Mesenchymal stem cell (in vitro differentiated cells and primary cell): ENCODE measurements at regions not wholly inside any gene's neighbourhood (a gene's known extent, or its start where the extent isn't known, plus 50 kb on each side); places are given as distances from the start of the nearest gene placed in this dataset.

Experiments used
- DNase-seq: peaks from one replicate; pipeline ENCODE4 v3.0.0-alpha.2; 2013
- H2AFZ ChIP-seq: one replicate; pipeline ENCODE4 v1.6.1; 2013; ENCODE audit warnings: low read depth, mild to moderate bottlenecking, control low read depth, inconsistent platforms, low read length, moderate library complexity
- H2AK5ac ChIP-seq: 2 replicates; pipeline ENCODE4 v1.6.1; 2013; ENCODE audit warnings: low read length, moderate library complexity, mild to moderate bottlenecking, inconsistent platforms; ENCODE audit not compliant: severe bottlenecking
- H2BK120ac ChIP-seq: one replicate; pipeline ENCODE4 v1.6.1; 2013; ENCODE audit warnings: low read depth, mild to moderate bottlenecking, inconsistent platforms, low read length, moderate library complexity
- H2BK12ac ChIP-seq, 2 experiments: one replicate each; pipeline ENCODE4 v1.6.1; 2013; ENCODE audit warnings: inconsistent platforms in 2 of 2, low read length in 2 of 2, mild to moderate bottlenecking in 2 of 2, moderate library complexity in 2 of 2, control low read depth in 1 of 2
- H2BK15ac ChIP-seq: one replicate; pipeline ENCODE4 v1.6.1; 2013; ENCODE audit warnings: mild to moderate bottlenecking, low read depth, inconsistent platforms; ENCODE audit not compliant: poor library complexity, severe bottlenecking
- H2BK5ac ChIP-seq: 2 replicates; pipeline ENCODE4 v1.6.1; 2013; ENCODE audit warnings: low read depth, mild to moderate bottlenecking, low read length, control low read depth, inconsistent platforms; ENCODE audit not compliant: poor library complexity, severe bottlenecking
- H3K14ac ChIP-seq, 2 experiments: one replicate each; pipeline ENCODE4 v1.6.1; 2013; ENCODE audit warnings: inconsistent platforms in 2 of 2, low read length in 2 of 2, control low read depth in 1 of 2, mild to moderate bottlenecking in 1 of 2, moderate library complexity in 1 of 2
- H3K18ac ChIP-seq, 2 experiments: one replicate each; pipeline ENCODE4 v1.6.1; 2013; ENCODE audit warnings: inconsistent platforms in 2 of 2, low read length in 2 of 2, control low read depth in 1 of 2, low read depth in 1 of 2, mild to moderate bottlenecking in 1 of 2
- H3K23ac ChIP-seq, 2 experiments: one replicate each; pipeline ENCODE4 v1.6.1; 2013; ENCODE audit warnings: inconsistent platforms in 2 of 2, low read length in 2 of 2, mild to moderate bottlenecking in 2 of 2, moderate library complexity in 2 of 2, control low read depth in 1 of 2
- H3K27ac ChIP-seq: 2 replicates; pipeline ENCODE4 v1.5.1; 2013; ENCODE audit warnings: mild to moderate bottlenecking, moderate library complexity, low read length, control low read depth, inconsistent platforms; ENCODE audit not compliant: poor library complexity, severe bottlenecking
- H3K27me3 ChIP-seq, 2 experiments: 2 replicates each; pipeline versions ENCODE4 v1.6.1 to v1.7.0; 2013; ENCODE audit warnings: low read length in 2 of 2, mild to moderate bottlenecking in 2 of 2, moderate library complexity in 2 of 2, control low read depth in 1 of 2, inconsistent platforms in 1 of 2; ENCODE audit not compliant: control insufficient read depth in 1 of 2, insufficient read depth in 1 of 2
- H3K36me3 ChIP-seq, 2 experiments: 2 replicates each; pipeline versions ENCODE4 v1.6.1 to v1.7.0; 2013; ENCODE audit warnings: low read length in 2 of 2, control low read depth in 1 of 2, inconsistent platforms in 1 of 2, low read depth in 1 of 2, mild to moderate bottlenecking in 1 of 2; ENCODE audit not compliant: insufficient read depth in 2 of 2, control insufficient read depth in 1 of 2
- H3K4ac ChIP-seq, 2 experiments: one replicate each; pipeline ENCODE4 v1.6.1; 2013; ENCODE audit warnings: inconsistent platforms in 2 of 2, low read length in 2 of 2, mild to moderate bottlenecking in 2 of 2, moderate library complexity in 2 of 2, control low read depth in 1 of 2, low read depth in 1 of 2
- H3K4me1 ChIP-seq: 2 replicates; pipeline ENCODE4 v1.6.1; 2013; ENCODE audit warnings: low read depth, low read length, control low read depth; ENCODE audit not compliant: control insufficient read depth, insufficient read depth
- H3K4me2 ChIP-seq: 2 replicates; pipeline ENCODE4 v1.6.1; 2013; ENCODE audit warnings: low read length, mild to moderate bottlenecking, inconsistent platforms; ENCODE audit not compliant: poor library complexity, severe bottlenecking
- H3K4me3 ChIP-seq, 2 experiments: 2 replicates each; pipeline versions ENCODE4 v1.5.1 to v1.7.0; 2013; ENCODE audit warnings: low read length in 2 of 2, mild to moderate bottlenecking in 2 of 2, control low read depth in 1 of 2, low read depth in 1 of 2; ENCODE audit not compliant: insufficient read depth in 1 of 2
- H3K79me1 ChIP-seq: replicated peaks from 2 replicates; pipeline ENCODE4 v1.6.1; 2013; ENCODE audit warnings: mild to moderate bottlenecking, control low read depth, low read length, inconsistent platforms; ENCODE audit not compliant: poor library complexity, severe bottlenecking
- H3K9ac ChIP-seq: 2 replicates; pipeline ENCODE4 v1.7.0; 2013; ENCODE audit warnings: mild to moderate bottlenecking, low read length, moderate library complexity
- H3K9me3 ChIP-seq: 2 replicates; pipeline ENCODE4 v1.7.0; 2013; ENCODE audit warnings: mild to moderate bottlenecking, low read length; ENCODE audit not compliant: control insufficient read depth
- H4K8ac ChIP-seq: one replicate; pipeline ENCODE4 v1.6.1; 2013; ENCODE audit warnings: inconsistent platforms, mild to moderate bottlenecking, low read length, moderate library complexity
- H4K91ac ChIP-seq: one replicate; pipeline ENCODE4 v1.6.1; 2013; ENCODE audit warnings: mild to moderate bottlenecking, low read length, inconsistent platforms
- WGBS: methylation state at CpG from one replicate; pipeline ENCODE4 v1.1.7; 2013; ENCODE audit warnings: mixed read lengths; 5-methylcytosine and 5-hydroxymethylcytosine counted together

GRCh38 chr5:57900381-57900944, 417.9 kb upstream of the ACTBL2 start:
- Histone ChIP-seq H3K27ac (no peak overlapping the region), H3K9me3 (no peaks in the 10 kb centered on the region), H3K9ac (no peak overlapping the region), H3K27me3 (no peaks in the 10 kb centered on the region), H3K36me3 (no peaks in the 10 kb centered on the region), H2AFZ (no peak overlapping the region), H3K4me3 (no peak overlapping the region), H3K23ac (no peak overlapping the region), H2BK5ac (no peak overlapping the region), H2AK5ac (no peak overlapping the region), H2BK15ac (no peak overlapping the region), H3K4me2 (no peak overlapping the region), H2BK120ac (no peak overlapping the region), H4K8ac (no peak overlapping the region), H4K91ac (no peak overlapping the region), H2BK12ac (no peak overlapping the region), H3K14ac (no peak overlapping the region), H3K4me1 (no peaks in the 10 kb centered on the region), H3K4ac (no peak overlapping the region), H3K18ac (no peak overlapping the region), H3K79me1 (no peaks in the 10 kb centered on the region)
- no peak for DNase-seq
- WGBS: 91% methylated on average over 4 of the region's 4 CpGs

- no peak overlapping the region for H4K8ac ChIP-seq
- no peak overlapping the region for H3K4me2 ChIP-seq
- no peak overlapping the region for H2BK12ac ChIP-seq
- no peak overlapping the region for H4K91ac ChIP-seq
- no peak overlapping the region for H2BK120ac ChIP-seq
- no peak overlapping the region for H3K9ac ChIP-seq
- H3K27me3 ChIP-seq: no peaks in the 10 kb centered on the region
- H2AFZ ChIP-seq: no peak overlapping the region
- no peak overlapping the region for H2BK5ac ChIP-seq
- H3K23ac ChIP-seq: no peak overlapping the region
- no peak overlapping the region for H3K27ac ChIP-seq
- no peak overlapping the region for H3K14ac ChIP-seq
- no peak overlapping the region for H2BK15ac ChIP-seq
- no peaks in the 10 kb centered on the region for H3K9me3 ChIP-seq
- H2AK5ac ChIP-seq: no peak overlapping the region
- no peaks in the 10 kb centered on the region for H3K4me1 ChIP-seq
- no peak overlapping the region for H3K4ac ChIP-seq
- no peaks in the 10 kb centered on the region for H3K36me3 ChIP-seq
- no peaks in the 10 kb centered on the region for H3K79me1 ChIP-seq
- no peak overlapping the region for H3K18ac ChIP-seq
- H3K4me3 ChIP-seq: no peak overlapping the region
- no peak for DNase-seq
These were observed 414.0 kb upstream of the ACTBL2 start for GRCh38 chr5:57896576-57896975.

- no peaks in the 10 kb centered on the region for H3K36me3 ChIP-seq
- no peak overlapping the region for H3K4me2 ChIP-seq
- H2AFZ ChIP-seq: no peak overlapping the region
- no peak overlapping the region for H3K27ac ChIP-seq
- no peak overlapping the region for H4K8ac ChIP-seq
- no peaks in the 10 kb centered on the region for H3K4me1 ChIP-seq
- no peak overlapping the region for H3K9ac ChIP-seq
- no peak overlapping the region for H3K14ac ChIP-seq
- no peaks in the 10 kb centered on the region for H3K9me3 ChIP-seq
- H3K27me3 ChIP-seq: no peaks in the 10 kb centered on the region
- no peak overlapping the region for H2BK5ac ChIP-seq
- DNase-seq: no peak
- no peak overlapping the region for H3K4me3 ChIP-seq
- no peak overlapping the region for H3K23ac ChIP-seq
- H3K79me1 ChIP-seq: no peaks in the 10 kb centered on the region
- no peak overlapping the region for H3K4ac ChIP-seq
- H2BK12ac ChIP-seq: no peak overlapping the region
- H2BK15ac ChIP-seq: no peak overlapping the region
- no peak overlapping the region for H2AK5ac ChIP-seq
- H3K18ac ChIP-seq: no peak overlapping the region
- H4K91ac ChIP-seq: no peak overlapping the region
- WGBS: 88% methylated on average over 1 of the region's 1 CpG
- no peak overlapping the region for H2BK120ac ChIP-seq
These were observed 413.2 kb upstream of the ACTBL2 start for GRCh38 chr5:57895766-57896165.

- DNase-seq: no peak
- H2BK15ac ChIP-seq: no peak overlapping the region
- no peaks in the 10 kb centered on the region for H3K36me3 ChIP-seq
- H3K14ac ChIP-seq: no peak overlapping the region
- no peak overlapping the region for H4K8ac ChIP-seq
- H3K4me1 ChIP-seq: peaks cover 1% of the 10 kb centered on the region
- no peaks in the 10 kb centered on the region for H3K27me3 ChIP-seq
- H3K4me2 ChIP-seq: no peak overlapping the region
- no peak overlapping the region for H3K27ac ChIP-seq
- no peaks in the 10 kb centered on the region for H3K9me3 ChIP-seq
- H2BK12ac ChIP-seq: no peak overlapping the region
- no peak overlapping the region for H3K4ac ChIP-seq
- H3K79me1 ChIP-seq: no peaks in the 10 kb centered on the region
- H3K18ac ChIP-seq: no peak overlapping the region
- H3K23ac ChIP-seq: no peak overlapping the region
- no peak overlapping the region for H2BK120ac ChIP-seq
- no peak overlapping the region for H3K9ac ChIP-seq
- no peak overlapping the region for H4K91ac ChIP-seq
- H2AK5ac ChIP-seq: no peak overlapping the region
- no peak overlapping the region for H3K4me3 ChIP-seq
- no peak overlapping the region for H2AFZ ChIP-seq
- 100% methylated on average over 1 of the region's 1 CpG for WGBS
- no peak overlapping the region for H2BK5ac ChIP-seq
These were observed 411.3 kb upstream of the ACTBL2 start for GRCh38 chr5:57893926-57894325.
